SK-N-SH (cell line): ENCODE measurements at regions not wholly inside any gene's neighbourhood (a gene's known extent, or its start where the extent isn't known, plus 50 kb on each side); places are given as distances from the start of the nearest gene placed in this dataset.

Source experiments
- CTCF ChIA-PET: fragments of 300-600, 350-600 bp; formaldehyde crosslinking; extraction: SDS; loops from one replicate; lab custom pipeline; 2021; lab: Yijun Ruan, JAX
- POLR2A ChIA-PET: fragments of 350-600 bp; sonication (Branson Sonifier 250); formaldehyde crosslinking; extraction: SDS; loops from one replicate; lab custom pipeline; 2020; ENCODE audit warnings: antibody characterized with exemption, inconsistent platforms; lab: Yijun Ruan, JAX
- DNase-seq: peaks from one replicate; pipeline ENCODE4 v3.0.0; 2012
- H2AFZ ChIP-seq: fragments of 200-600 bp; sonication (generic); 2 replicates; pipeline ENCODE4 v1.8.1; 2016; ENCODE audit warnings: antibody characterized with exemption, mild to moderate bottlenecking, low read depth
- H3F3A ChIP-seq: fragments of 200-600 bp; sonication (generic); replicated peaks from 2 replicates; pipeline ENCODE3; 2016; ENCODE audit warnings: antibody characterized with exemption, mild to moderate bottlenecking; ENCODE audit not compliant: insufficient read depth
- H3K27ac ChIP-seq, 2 experiments: fragments of 200-500 bp in 1 of 2; fragments of 200-600 bp in 1 of 2; sonication (Bioruptor generic) in 1 of 2; sonication (generic), shearing (Covaris generic) in 1 of 2; 2 replicates each; pipeline versions ENCODE4 v1.5.1 to v1.6.1; 2014 to 2016; ENCODE audit warnings: low read depth in 2 of 2, inconsistent platforms in 1 of 2, low read length in 1 of 2, mild to moderate bottlenecking in 1 of 2, mixed read lengths in 1 of 2
- H3K27me3 ChIP-seq: fragments of 200-600 bp; sonication (generic), shearing (Covaris generic); 2 replicates; pipeline ENCODE4 v1.6.1; 2016; ENCODE audit warnings: mixed run types; ENCODE audit not compliant: insufficient read depth
- H3K36me3 ChIP-seq, 2 experiments: fragments of 200-500 bp in 1 of 2; fragments of 200-600 bp in 1 of 2; sonication (Bioruptor generic) in 1 of 2; sonication (generic) in 1 of 2; replicated peaks in 1 of 2; 2 replicates each; pipeline versions ENCODE3 to v1.5.1; 2014 to 2016; ENCODE audit warnings: low read length in 1 of 2, mild to moderate bottlenecking in 1 of 2; ENCODE audit not compliant: insufficient read depth in 2 of 2, control insufficient read depth in 1 of 2
- H3K4me1 ChIP-seq, 2 experiments: fragments of 200-500 bp in 1 of 2; fragments of 200-600 bp in 1 of 2; sonication (Bioruptor generic) in 1 of 2; sonication (generic), shearing (Covaris generic) in 1 of 2; 2 replicates each; pipeline versions ENCODE4 v1.5.1 to v1.6.1; 2014 to 2016; ENCODE audit warnings: low read depth in 1 of 2, low read length in 1 of 2, mixed run types in 1 of 2; ENCODE audit not compliant: insufficient read depth in 2 of 2, control insufficient read depth in 1 of 2
- H3K4me2 ChIP-seq: fragments of 200-600 bp; sonication (generic), shearing (Covaris generic); 2 replicates; pipeline ENCODE4 v1.6.1; 2017; ENCODE audit warnings: mixed run types
- H3K4me3 ChIP-seq, 2 experiments: fragments of 200-500 bp in 1 of 2; fragments of 200-600 bp in 1 of 2; sonication (Bioruptor generic) in 1 of 2; sonication (generic), shearing (Covaris generic) in 1 of 2; 2 replicates each; pipeline versions ENCODE4 v1.5.1 to v1.8.1; 2014 to 2016; ENCODE audit warnings: low read depth in 2 of 2, inconsistent platforms in 1 of 2, low read length in 1 of 2, mild to moderate bottlenecking in 1 of 2, mixed read lengths in 1 of 2, moderate library complexity in 1 of 2
- H3K79me2 ChIP-seq: fragments of 200-600 bp; sonication (generic); 2 replicates; pipeline ENCODE4 v1.8.1; 2017; ENCODE audit warnings: mild to moderate bottlenecking; ENCODE audit not compliant: insufficient read depth
- H3K9ac ChIP-seq: fragments of 200-600 bp; sonication (generic); 2 replicates; pipeline ENCODE4 v1.6.1; 2017; ENCODE audit warnings: mixed run types
- H3K9me2 ChIP-seq: fragments of 200-600 bp; sonication (generic); 2 replicates; pipeline ENCODE4 v1.6.1; 2017; ENCODE audit warnings: mixed run types
- H3K9me3 ChIP-seq: fragments of 200-600 bp; sonication (generic); 2 replicates; pipeline ENCODE4 v1.6.1; 2017; ENCODE audit warnings: mixed run types, mild to moderate bottlenecking, moderate library complexity
- H4K20me1 ChIP-seq: fragments of 200-600 bp; sonication (generic); 2 replicates; pipeline ENCODE4 v1.6.1; 2017; ENCODE audit warnings: mild to moderate bottlenecking, mixed run types; ENCODE audit not compliant: insufficient read depth
- CHD2 ChIP-seq: fragments of 150-350 bp; IDR thresholded peaks from 2 replicates; pipeline ENCODE4 v1.6.1; 2018; ENCODE audit warnings: low read length; ENCODE audit not compliant: partially characterized antibody
- ELF1 ChIP-seq: IDR thresholded peaks from 2 replicates; pipeline ENCODE4 v1.4.0; 2012
- EP300 ChIP-seq, 2 experiments: IDR thresholded peaks; 2 replicates each; pipeline versions ENCODE4 v1.4.0 to v1.6.1; 2012; ENCODE audit warnings: borderline replicate concordance in 1 of 2, low read depth in 1 of 2, low read length in 1 of 2
- FOSL2 ChIP-seq: IDR thresholded peaks from 2 replicates; pipeline ENCODE4 v1.4.0; 2012; ENCODE audit warnings: low read depth, mild to moderate bottlenecking, moderate library complexity, borderline replicate concordance
- FOXM1 ChIP-seq: IDR thresholded peaks from 2 replicates; pipeline ENCODE4 v1.4.0; 2012; ENCODE audit warnings: low read depth, mild to moderate bottlenecking
- GABPA ChIP-seq: IDR thresholded peaks from 2 replicates; pipeline ENCODE4 v1.4.0; 2012; ENCODE audit warnings: low read depth, mild to moderate bottlenecking
- IRF3 ChIP-seq: fragments of 150-350 bp; IDR thresholded peaks from 2 replicates; pipeline ENCODE4 v1.6.1; 2016; ENCODE audit warnings: mild to moderate bottlenecking, low read depth, low read length
- JUND ChIP-seq: IDR thresholded peaks from 2 replicates; pipeline ENCODE4 v1.4.0; 2012
- MEF2A ChIP-seq: IDR thresholded peaks from 2 replicates; pipeline ENCODE4 v1.4.0; 2012; ENCODE audit warnings: low read depth, borderline replicate concordance
- NRF1 ChIP-seq: IDR thresholded peaks from 2 replicates; pipeline ENCODE4 v1.6.1; 2012; ENCODE audit warnings: low read depth, mild to moderate bottlenecking, low read length
- POLR2AphosphoS5 ChIP-seq: IDR thresholded peaks from 2 replicates; pipeline ENCODE4 v1.6.1; 2012; ENCODE audit warnings: low read depth, low read length
- RAD21 ChIP-seq: IDR thresholded peaks from 2 replicates; pipeline ENCODE4 v1.6.1; 2012; ENCODE audit warnings: mild to moderate bottlenecking, low read length
- RXRA ChIP-seq: IDR thresholded peaks from 2 replicates; pipeline ENCODE4 v1.4.0; 2012; ENCODE audit warnings: low read depth, mild to moderate bottlenecking, borderline replicate concordance
- SIN3A ChIP-seq: IDR thresholded peaks from 2 replicates; pipeline ENCODE4 v1.6.1; 2012; ENCODE audit warnings: low read depth, mild to moderate bottlenecking, low read length, moderate library complexity, borderline replicate concordance
- SMC3 ChIP-seq: IDR thresholded peaks from 2 replicates; pipeline ENCODE4 v1.6.1; 2012; ENCODE audit warnings: low read depth, low read length, improper control_type of control experiment
- TAF1 ChIP-seq: IDR thresholded peaks from 2 replicates; pipeline ENCODE4 v1.6.1; 2012; ENCODE audit warnings: low read depth, mild to moderate bottlenecking, low read length, moderate library complexity, borderline replicate concordance
- TCF12 ChIP-seq: IDR thresholded peaks from 2 replicates; pipeline ENCODE4 v1.4.0; 2012
- WGBS: methylation state at CpG from one replicate; pipeline ENCODE4 v1.1.6; 2017; ENCODE audit warnings: low lambda C conversion rate; 5-methylcytosine and 5-hydroxymethylcytosine counted together
- TF ChIP-seq, protein P1 (sequence below): IDR thresholded peaks from 2 replicates; pipeline ENCODE4 v1.4.0; 2012; ENCODE audit warnings: low read depth, borderline replicate concordance
- TF ChIP-seq, protein P2 (sequence below): IDR thresholded peaks from 2 replicates; pipeline ENCODE4 v1.6.1; 2012; ENCODE audit warnings: mild to moderate bottlenecking, low read depth, low read length, moderate library complexity
- TF ChIP-seq, protein P3 (sequence below): IDR thresholded peaks from 2 replicates; pipeline ENCODE4 v1.4.0; 2012; ENCODE audit warnings: low read depth

- 0% methylated on average over 2 of the region's 2 CpGs for WGBS
- H3K4me3 ChIP-seq, result no peak overlapping the region
- H3K79me2 ChIP-seq, result no peaks in the 10 kb centered on the region
- DNase-seq, result no peak
- H3K9me2 ChIP-seq, result no peaks in the 10 kb centered on the region
- POLR2A ChIA-PET, result no interaction called here
- no peaks in the 10 kb centered on the region for H4K20me1 ChIP-seq
- no peak overlapping the region for H3K9ac ChIP-seq
- TF ChIP-seq TCF12, result no peak
- TF ChIP-seq FOXM1, result no peak
- TF ChIP-seq GABPA, result no peak
- TF ChIP-seq, protein P1, sequence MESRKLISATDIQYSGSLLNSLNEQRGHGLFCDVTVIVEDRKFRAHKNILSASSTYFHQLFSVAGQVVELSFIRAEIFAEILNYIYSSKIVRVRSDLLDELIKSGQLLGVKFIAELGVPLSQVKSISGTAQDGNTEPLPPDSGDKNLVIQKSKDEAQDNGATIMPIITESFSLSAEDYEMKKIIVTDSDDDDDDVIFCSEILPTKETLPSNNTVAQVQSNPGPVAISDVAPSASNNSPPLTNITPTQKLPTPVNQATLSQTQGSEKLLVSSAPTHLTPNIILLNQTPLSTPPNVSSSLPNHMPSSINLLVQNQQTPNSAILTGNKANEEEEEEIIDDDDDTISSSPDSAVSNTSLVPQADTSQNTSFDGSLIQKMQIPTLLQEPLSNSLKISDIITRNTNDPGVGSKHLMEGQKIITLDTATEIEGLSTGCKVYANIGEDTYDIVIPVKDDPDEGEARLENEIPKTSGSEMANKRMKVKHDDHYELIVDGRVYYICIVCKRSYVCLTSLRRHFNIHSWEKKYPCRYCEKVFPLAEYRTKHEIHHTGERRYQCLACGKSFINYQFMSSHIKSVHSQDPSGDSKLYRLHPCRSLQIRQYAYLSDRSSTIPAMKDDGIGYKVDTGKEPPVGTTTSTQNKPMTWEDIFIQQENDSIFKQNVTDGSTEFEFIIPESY, result no peak
- no peak for TF ChIP-seq RAD21
- no peak for TF ChIP-seq CHD2
- TF ChIP-seq POLR2AphosphoS5, result no peak
- no peak for TF ChIP-seq IRF3
- TF ChIP-seq SIN3A, result no peak
- TF ChIP-seq, protein P2, sequence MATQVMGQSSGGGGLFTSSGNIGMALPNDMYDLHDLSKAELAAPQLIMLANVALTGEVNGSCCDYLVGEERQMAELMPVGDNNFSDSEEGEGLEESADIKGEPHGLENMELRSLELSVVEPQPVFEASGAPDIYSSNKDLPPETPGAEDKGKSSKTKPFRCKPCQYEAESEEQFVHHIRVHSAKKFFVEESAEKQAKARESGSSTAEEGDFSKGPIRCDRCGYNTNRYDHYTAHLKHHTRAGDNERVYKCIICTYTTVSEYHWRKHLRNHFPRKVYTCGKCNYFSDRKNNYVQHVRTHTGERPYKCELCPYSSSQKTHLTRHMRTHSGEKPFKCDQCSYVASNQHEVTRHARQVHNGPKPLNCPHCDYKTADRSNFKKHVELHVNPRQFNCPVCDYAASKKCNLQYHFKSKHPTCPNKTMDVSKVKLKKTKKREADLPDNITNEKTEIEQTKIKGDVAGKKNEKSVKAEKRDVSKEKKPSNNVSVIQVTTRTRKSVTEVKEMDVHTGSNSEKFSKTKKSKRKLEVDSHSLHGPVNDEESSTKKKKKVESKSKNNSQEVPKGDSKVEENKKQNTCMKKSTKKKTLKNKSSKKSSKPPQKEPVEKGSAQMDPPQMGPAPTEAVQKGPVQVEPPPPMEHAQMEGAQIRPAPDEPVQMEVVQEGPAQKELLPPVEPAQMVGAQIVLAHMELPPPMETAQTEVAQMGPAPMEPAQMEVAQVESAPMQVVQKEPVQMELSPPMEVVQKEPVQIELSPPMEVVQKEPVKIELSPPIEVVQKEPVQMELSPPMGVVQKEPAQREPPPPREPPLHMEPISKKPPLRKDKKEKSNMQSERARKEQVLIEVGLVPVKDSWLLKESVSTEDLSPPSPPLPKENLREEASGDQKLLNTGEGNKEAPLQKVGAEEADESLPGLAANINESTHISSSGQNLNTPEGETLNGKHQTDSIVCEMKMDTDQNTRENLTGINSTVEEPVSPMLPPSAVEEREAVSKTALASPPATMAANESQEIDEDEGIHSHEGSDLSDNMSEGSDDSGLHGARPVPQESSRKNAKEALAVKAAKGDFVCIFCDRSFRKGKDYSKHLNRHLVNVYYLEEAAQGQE, result no peak
- no peak for TF ChIP-seq TAF1
- TF ChIP-seq ELF1, result no peak
- TF ChIP-seq, protein P3, sequence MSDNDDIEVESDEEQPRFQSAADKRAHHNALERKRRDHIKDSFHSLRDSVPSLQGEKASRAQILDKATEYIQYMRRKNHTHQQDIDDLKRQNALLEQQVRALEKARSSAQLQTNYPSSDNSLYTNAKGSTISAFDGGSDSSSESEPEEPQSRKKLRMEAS, result no peak
- TF ChIP-seq FOSL2, result no peak
- no peak for TF ChIP-seq MEF2A
- no peak for TF ChIP-seq RXRA
- no peak for TF ChIP-seq SMC3
- TF ChIP-seq NRF1, result no peak
- no peak for TF ChIP-seq EP300 (IDR thresholded peaks at IDR 0.05; ENCODE audit: borderline replicate concordance in 1 of 2, low read depth in 1 of 2, low read length in 1 of 2)
- no peak for TF ChIP-seq JUND
- CTCF ChIA-PET, result no interaction called here
- no peak overlapping the region for H3K4me2 ChIP-seq
- H3K36me3 ChIP-seq, result no peaks in the 10 kb centered on the region
- H3K27ac ChIP-seq, result no peak overlapping the region
- no peaks in the 10 kb centered on the region for H3K9me3 ChIP-seq
- H2AFZ ChIP-seq, result no peak overlapping the region
- H3K27me3 ChIP-seq, result peaks cover 5% of the 10 kb centered on the region; the same call in 1 of the 2 replicates
- no peaks in the 10 kb centered on the region for H3F3A ChIP-seq
- H3K4me1 ChIP-seq, result no peaks in the 10 kb centered on the region
These were observed 264.8 kb upstream of the IGF1R start for GRCh38 chr15:98383571-98383970.
